ENCODE measurements at regions not wholly inside any gene's neighbourhood (a gene's known extent, or its start where the extent isn't known, plus 50 kb on each side); places are given as distances from the start of the nearest gene placed in this dataset.

DNA sequence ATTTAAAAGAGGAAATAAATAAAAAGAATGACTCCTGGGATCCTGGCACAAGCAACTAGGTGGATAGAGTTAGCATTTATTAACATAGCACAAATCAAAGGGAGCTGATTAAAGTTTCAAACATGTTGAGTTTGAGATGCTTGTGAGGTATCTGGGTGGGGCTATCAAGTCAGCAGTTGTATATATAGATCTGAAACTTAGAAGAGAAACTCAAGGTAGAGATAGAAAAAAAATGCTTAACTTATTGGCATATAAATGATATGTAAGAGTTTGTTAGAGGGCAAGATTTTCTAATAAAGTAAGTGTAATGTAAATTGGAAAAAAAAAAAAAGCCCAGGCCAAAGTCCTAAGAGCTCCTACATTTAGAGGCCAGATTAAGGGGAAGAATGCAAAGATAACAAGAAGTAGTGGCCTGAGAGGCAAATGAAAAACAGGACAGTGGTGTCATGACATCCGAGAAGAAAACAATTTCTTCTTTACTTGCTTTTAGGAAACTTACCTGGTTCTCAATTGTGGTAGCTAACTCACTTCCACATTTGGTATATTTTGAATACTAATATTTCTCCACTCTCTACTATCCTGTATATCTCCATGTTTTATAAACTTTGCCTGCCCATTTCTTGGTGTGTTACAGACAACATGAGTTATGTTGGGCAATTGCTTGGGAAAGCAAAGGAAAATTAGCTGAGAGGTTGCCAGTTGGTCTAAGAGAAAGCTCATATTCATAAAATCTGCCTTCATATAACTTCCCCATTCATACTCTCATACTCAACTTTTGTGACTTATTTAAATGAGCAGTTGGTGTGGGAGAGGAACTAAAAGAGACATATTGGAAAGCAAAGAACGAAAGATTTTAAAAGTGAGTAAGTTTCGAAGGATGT is 169.2 kb downstream of the PARM1 start:
- no peak for DNase-seq

All from SHP77 treated with DMSO at 0.1 percent for 48 hours (cell line).